Stimulated activated naive CD8-positive, alpha-beta T cell treated with anti-CD3 and anti-CD28 coated beads, Interleukin-15, amount 100 ng/mL, for 72 hours (primary cell): ENCODE measurements at regions not wholly inside any gene's neighbourhood (a gene's known extent, or its start where the extent isn't known, plus 50 kb on each side); places are given as distances from the start of the nearest gene placed in this dataset.

Source experiments
- ATAC-seq: fragments of 150-1000 bp; cut with Tn5 transposase; 2 replicates; pipeline ENCODE4 v1.10.0; 2021; ENCODE audit warnings: mild to moderate bottlenecking, moderate library complexity
- DNase-seq, 2 donors: peaks; one replicate each; pipeline ENCODE4 v3.0.0; 2021 to 2022
- H3K27ac Mint-ChIP-seq, 2 donors: one replicate each; pipeline ENCODE4 v1.8.0; 2022; ENCODE audit warnings: mild to moderate bottlenecking in 2 of 2, mixed read lengths in 2 of 2, moderate library complexity in 2 of 2
- H3K27me3 Mint-ChIP-seq: one replicate; pipeline ENCODE4 v1.8.0; 2022; ENCODE audit warnings: mixed read lengths
- H3K4me1 Mint-ChIP-seq: one replicate; pipeline ENCODE4 v1.8.0; 2022; ENCODE audit warnings: mild to moderate bottlenecking, mixed read lengths
- H3K4me3 Mint-ChIP-seq, 2 donors: one replicate each; pipeline ENCODE4 v1.8.0; 2022; ENCODE audit warnings: mild to moderate bottlenecking in 2 of 2, mixed read lengths in 2 of 2, moderate library complexity in 1 of 2
- H3K9me3 Mint-ChIP-seq, 2 donors: one replicate each; pipeline ENCODE4 v1.8.0; 2022; ENCODE audit warnings: mixed read lengths in 2 of 2

GRCh38 chr7:131607291-131608115 is 51.1 kb upstream of the PODXL start:
- Mint-ChIP-seq H3K27ac (no peak overlapping the region), H3K9me3 (no peaks in the 10 kb centered on the region), H3K4me3 (no peak overlapping the region), H3K27me3 (peaks cover 45% of the 10 kb centered on the region), H3K4me1 (peaks cover 7% of the 10 kb centered on the region)
- DNase-seq = no peak
- ATAC-seq = no peak

GRCh38 chr7:131606346-131607290 is 50.2 kb upstream of the PODXL start:
- no peak overlapping the region for H3K4me3 Mint-ChIP-seq
- no peaks in the 10 kb centered on the region for H3K9me3 Mint-ChIP-seq
- peaks cover 45% of the 10 kb centered on the region for H3K27me3 Mint-ChIP-seq
- H3K27ac Mint-ChIP-seq = no peak overlapping the region
- ATAC-seq (peak; percentile 28), DNase-seq (no peak)
- H3K4me1 Mint-ChIP-seq = peaks cover 7% of the 10 kb centered on the region
